HG02852 (cell line): ENCODE measurements at regions not wholly inside any gene's neighbourhood (a gene's known extent, or its start where the extent isn't known, plus 50 kb on each side); places are given as distances from the start of the nearest gene placed in this dataset.
A peak's percentile ranks its signal among the peaks of the same experiment; 100 is the strongest.

ENCODE experiments used
- ATAC-seq: cut with Tn5 transposase; IDR thresholded peaks from one replicate; pipeline ENCODE4 v1.9.1; 2021; ENCODE audit warnings: mild to moderate bottlenecking, moderate library complexity; ENCODE audit not compliant: unreplicated experiment

DNA sequence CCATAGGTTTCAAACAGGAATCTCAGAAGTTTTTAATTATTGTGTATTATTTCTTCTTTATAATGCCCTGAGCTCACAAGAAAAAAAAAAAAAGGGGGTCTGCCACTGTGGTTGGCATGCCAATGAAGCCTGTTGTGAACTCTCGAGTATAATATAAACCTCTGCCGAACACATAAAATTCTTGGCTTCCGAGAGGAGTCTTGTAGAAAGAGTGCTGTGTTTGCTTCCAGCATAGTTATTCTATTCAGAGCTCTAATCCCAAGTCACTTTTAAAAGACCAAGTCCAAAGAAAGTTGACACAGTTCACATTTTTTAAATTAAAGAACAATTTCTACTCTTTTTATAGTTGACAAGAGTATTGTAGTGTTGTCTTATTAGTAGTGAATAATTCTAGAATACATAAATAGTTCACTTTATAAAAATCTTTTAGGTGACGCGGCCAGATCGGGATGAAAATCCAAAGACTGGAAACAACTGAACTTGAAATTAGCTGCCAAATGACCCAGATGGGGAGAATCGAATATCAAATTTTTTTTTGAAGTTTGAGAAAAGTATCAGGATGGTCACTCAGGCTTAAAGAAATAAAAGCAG, 293.2 kb downstream of the DUSP10 start:
- no peak for ATAC-seq

DNA sequence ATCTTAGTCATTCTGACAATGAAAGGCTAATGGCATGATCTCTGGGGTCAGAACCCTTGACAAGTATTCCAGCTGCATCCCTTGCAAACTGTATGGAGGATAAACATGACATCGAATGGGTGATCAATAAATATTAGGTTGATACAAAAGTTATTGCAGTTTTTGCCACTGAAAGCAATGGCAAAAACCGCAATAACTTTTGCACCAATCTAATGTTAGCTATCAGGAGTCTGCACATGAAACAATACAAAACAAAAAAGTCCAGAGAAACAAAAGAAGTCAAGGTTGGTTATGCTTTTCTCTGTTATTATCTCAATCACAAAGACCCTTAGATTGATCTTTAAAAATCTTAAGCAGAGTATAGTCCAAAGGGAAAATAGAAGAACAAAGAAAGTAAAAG, 292.7 kb downstream of the DUSP10 start:
- no peak for ATAC-seq

DNA sequence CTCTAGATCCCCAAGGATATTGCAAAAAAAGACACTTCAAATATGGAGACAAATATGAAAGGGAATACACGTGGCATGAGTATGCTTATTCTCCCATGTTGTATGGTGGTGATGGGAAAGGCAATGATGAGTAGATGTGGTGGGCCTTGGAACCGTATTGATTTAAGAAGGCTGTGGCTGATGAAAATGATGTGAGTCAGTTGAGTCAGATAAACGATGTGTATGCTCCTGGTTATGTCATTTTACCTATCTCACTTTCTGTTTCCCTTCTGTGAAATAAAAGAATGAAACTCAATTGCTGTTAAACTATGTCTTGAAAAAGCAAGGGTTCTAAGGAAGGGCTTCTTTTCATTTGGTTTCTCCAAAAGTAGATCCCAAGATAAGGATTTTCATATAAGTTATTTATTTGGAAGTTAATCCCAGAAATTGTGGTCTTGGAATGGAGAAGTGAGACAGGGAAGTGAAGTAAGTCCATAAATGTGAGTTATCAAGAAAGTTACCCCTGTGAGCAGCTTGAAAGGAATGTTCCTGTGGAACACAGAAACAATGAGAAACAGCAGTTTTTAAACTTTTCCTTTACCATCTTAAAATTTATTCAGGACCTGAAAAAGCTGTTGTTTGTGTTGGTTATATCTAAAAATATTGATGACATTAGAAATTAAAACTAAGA, 292.0 kb downstream of the DUSP10 start:
- ATAC-seq, result no peak

DNA sequence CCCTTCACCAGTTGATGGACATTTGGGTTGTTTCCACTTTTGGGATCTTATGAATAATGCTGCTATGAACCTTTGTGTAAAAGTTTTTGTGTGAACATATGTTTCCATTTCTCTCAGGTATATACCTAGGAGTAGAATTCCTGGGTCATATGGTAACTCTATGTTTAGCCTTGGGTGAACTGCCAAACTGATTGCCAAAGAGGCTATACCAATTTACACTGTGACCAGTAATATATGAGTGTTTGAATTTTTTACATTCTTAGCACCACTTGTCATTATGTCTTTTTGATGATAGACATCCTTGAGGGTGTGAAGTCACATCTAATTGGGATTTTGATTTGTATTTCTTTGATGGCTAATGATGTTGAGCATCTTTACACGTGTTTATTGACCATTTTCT, 290.1 kb downstream of the DUSP10 start:
- no peak for ATAC-seq

DNA sequence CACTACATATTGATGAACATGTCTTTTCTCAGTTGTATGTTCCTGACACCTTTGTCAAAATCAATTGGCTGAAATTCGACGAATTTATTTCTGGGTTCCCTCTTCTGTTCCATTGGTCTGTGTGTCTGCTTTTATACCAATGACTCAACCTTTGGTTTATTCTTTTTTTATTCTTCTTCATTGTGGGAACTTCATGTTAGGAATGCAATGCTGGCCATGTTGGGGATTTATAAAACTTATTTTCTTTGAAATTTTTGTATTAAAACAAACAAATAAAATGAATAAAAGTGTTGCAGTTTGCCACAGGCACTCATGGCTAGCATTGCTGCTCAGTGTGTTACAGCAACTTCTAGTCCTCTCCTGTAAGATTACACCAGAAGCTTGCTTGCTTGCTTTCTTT, 287.8 kb downstream of the DUSP10 start:
- no peak for ATAC-seq

DNA sequence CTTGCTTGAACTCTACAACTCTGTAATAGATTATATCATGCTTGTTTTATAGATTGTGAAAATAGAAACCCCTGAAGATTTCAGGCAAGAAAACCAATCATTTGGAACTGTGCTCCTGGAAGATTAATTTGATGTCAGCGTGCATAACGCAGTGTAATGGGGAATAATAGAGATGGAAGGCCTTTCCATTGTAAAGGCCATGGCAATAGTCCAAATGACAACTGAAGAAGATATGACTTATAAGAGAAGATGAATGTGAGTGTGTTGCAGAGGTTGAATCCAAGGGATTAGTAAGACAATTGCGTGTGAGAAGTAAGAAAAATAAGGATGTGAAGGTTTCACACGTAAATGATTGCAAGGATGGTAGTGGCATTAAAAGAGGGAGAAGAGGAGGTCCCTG, 285.0 kb downstream of the DUSP10 start:
- ATAC-seq, result no peak

DNA sequence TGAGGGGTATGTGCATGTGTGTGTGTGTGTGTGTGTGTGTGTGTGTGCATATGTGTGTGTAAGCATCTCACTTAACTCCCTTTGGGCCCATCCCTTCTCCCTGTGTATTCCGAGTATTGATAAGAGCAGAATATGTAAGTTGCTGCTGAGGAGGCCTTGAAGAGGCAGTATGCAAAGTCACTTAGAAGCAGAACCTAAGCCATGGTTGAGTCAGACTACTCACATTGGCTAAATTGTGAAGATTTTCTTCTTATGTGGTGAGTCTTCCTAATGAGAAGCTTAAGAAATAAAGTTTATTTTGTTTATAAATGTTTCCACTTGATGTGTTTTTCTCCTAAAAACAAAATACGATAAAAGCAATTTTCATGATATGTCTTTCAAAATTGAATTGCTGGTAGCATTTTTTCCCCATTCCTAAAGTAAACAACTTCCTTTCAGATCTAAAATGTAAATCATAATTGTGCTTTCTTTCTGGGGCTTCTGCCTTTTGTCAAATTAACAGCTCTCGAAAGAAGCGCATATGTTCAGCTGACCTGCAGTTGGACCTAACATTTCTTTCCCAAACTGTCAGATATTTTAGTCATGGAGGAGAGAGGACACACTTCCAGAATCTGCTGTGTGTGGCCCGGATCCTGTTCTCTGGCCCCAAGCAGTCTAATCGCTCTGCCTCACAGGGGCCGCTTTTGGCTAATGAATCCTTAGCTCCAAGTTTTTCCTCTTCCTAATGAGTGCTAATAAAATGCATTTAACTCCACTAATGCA, 284.0 kb downstream of the DUSP10 start:
- ATAC-seq, result no peak

DNA sequence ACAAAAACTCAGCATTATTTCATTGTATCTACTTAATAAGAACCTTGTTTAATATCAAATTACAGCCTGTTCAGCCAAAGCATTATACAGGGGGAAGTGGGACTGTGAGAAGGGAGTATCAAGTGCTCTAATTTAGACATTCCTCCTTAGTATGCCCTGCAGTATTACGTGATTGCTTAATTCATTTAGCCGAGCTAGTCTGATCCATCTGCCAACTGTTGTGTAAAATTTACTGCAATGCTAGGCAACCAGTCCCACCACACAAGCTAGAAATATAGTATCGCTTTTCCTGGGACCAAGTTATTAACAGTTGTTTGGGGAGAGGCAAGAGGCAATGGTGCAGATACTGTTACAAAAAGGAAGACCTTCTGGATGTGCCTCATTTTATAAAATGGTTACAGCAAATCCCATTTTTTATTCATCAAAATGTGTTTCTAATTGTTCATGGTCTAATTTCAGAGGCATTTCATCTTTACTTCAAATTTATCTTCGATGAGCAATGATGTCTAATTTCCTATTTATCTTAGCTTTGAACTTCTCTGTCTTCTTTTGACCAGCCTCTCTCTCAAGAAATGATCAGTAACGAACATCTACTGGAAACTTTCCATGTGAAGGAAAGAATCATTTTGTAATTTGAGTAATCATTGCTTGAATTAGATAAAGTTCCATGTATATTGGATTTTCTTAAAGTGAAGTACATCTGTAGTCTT, 283.3 kb downstream of the DUSP10 start:
- no peak for ATAC-seq

DNA sequence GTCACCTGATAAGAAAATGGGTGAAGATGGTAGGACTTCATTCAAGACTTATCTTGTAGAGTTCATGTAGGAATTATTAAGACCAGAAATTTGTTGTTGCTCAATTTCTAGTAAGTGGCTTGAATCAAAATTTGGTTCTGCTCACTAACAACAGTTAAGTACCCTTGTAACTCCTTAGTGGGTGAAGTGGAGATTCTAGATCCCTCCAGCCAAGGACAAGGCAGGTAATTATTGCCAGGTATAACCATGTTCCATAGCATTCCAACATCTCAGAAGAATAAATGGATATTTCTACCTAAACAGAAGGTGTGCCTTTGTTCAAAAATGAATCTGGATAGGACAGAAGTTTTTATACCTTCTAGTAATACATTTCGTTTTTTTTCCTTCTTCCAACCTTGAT, 282.3 kb downstream of the DUSP10 start:
- no peak for ATAC-seq

DNA sequence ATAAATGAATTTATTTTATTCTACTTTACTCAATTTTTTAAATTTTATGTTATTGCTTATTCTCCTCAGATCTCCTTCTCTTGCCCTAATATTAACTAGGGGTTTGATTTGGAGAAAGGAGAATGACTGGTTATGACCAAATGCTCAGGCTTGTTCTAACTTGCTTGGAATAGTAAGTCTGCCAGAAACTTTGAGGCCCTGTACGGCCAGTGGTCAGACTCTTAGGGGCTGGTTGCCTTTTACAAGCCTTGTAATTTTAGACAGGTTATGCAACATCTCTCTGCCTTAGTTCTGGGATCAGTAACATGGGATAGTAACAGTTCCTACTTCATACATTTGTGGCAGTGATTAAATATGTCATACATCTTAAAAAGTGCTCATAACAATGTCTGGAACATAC, 279.5 kb downstream of the DUSP10 start:
- no peak for ATAC-seq

DNA sequence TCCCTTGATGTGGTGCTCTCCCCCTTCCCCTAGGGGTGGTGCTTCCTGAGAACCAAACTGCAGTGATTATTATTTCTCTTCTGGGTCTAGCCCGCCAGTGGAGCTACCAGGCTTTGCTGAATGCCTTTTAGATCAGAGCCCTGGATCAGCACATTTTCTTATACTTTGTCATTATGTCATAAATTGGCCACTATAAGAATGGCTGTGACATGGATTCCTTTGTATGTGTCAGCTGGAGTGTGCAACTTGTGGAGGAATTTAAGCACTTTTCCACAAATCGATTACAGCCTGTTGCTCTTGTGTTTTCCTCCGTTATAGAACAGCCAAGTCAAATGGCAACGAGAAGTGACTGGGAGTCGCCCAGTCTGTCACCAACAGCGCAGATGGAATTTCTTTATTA, 273.3 kb downstream of the DUSP10 start:
- no peak for ATAC-seq

DNA sequence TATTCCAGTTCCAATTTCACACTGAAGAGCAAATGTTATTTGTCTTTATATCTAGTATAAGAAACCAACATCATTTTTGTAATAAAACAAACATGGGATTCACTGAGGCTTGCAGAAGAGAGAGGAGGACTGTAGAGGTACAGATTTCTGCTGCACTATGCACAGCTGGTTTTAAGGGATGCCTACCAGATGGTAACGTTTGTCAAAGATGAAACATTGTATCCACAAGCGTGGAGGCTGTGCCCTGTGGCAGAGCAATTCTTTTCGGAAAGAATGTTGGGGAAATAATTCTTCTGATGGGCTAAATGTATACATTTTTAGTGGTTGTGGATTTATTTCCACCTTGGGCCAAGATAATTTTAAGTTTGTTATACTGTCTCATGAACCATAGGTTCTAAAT, 272.4 kb downstream of the DUSP10 start:
- ATAC-seq, result no peak

DNA sequence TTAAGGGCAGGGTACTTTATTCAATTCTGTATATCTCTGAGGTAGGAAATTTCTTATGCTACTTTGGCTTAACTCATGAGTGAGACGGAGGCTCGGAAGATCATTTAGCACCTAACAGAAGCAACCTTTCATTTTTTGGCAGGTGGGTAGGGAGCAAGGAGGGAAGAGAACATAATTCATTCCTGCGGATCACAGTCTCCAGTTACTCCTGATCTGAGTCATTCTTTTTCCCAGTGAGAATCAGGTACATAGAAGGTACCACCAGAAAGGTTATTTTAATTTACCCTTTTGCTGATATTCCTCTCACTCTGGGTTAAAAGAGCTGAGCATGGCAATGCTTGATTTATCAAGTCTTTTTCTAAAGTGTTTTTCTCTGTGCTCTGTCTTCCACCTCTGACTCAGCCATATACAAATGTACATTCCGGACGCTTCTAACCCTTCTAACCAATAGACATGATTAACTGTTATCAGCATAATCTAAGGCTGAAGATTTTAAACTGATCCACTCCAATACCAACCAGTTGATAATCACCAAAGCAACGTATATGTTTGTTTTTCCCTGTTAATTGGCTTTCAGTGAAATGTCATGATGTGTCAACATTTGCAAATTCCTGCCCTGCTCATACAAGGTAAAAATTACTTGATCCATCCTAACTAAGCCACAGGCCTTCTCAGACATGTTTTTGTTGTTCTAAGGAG, 271.7 kb downstream of the DUSP10 start:
- ATAC-seq, result no peak

DNA sequence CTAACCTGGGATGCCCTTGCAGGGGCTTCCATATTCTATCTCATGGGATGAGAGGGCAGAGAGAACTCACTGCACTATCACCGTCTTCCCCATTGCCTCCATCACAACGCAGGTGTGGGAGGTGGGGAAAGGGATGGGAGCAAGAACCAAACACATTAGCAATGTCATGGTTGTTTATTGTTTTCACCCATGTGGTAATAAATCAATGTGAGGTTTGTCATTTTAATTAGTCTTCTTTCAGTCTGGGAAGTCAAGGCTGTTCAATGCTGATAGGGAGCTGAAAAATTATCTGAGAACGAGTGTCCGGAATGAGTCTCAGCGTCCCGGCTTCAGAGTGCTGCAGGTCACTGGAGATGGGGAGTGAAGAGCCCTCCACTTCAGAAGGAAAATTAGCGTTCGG, 268.5 kb downstream of the DUSP10 start:
- ATAC-seq, result no peak

DNA sequence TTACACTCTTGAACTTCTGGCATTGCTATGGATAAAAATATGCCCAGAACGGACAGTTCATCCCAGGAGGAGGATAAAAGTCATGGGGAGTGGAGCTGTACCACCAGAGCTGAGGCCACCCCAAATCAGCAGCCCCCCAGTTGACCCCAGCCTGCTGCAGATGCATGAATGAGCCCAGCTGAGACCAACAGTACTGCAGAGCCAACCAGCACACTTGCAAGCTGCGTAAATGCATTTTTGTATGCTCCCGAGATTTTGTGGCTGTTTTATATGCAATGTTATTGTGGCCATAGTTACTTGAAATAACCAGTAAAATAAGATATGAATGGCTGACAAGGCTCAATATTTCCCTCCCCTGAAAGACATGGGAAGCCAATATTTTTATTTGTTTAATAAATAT, 264.6 kb downstream of the DUSP10 start:
- ATAC-seq, result no peak

DNA sequence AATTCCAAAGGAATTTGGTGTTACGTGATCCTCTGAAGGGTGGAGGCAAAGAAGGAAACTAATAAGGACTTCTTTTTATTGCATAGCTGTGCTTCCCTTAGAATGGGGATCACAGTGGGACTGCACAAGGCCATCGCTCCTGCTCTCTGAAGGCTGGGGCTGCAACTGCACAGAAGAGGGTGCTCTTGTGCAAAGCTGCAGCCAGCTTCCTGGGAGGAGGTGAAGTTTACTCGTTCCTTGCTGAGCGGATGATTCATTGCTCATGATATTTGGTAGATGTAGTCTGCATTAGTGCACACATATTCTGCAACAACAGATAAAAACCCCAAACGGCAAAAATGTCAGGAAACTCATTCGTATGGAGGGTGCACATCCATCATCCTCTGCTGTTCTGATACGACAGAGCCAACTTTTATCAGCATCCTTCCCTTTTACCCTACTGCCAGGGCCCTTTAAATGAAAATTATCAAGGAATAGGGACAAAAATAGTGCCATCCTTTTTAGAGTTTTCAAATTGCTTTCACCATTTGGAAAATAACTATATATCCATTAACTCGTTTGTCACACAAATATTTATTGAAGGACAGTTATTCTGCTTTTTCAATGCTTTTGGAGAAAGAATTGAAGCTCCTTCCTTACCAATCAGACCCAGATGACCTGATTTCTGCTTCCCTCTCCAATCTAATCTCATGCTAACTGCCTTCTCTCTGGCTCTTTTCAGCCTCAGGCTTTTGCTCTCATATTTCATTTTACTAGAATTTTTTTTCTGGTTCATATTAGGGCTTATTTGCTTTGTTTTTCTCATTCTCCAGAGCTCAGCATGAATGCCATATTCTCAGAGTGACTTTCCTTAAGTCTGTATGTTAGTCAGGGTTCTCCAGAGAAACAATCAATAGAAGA, 263.6 kb downstream of the DUSP10 start:
- peak; percentile 91 for ATAC-seq

DNA sequence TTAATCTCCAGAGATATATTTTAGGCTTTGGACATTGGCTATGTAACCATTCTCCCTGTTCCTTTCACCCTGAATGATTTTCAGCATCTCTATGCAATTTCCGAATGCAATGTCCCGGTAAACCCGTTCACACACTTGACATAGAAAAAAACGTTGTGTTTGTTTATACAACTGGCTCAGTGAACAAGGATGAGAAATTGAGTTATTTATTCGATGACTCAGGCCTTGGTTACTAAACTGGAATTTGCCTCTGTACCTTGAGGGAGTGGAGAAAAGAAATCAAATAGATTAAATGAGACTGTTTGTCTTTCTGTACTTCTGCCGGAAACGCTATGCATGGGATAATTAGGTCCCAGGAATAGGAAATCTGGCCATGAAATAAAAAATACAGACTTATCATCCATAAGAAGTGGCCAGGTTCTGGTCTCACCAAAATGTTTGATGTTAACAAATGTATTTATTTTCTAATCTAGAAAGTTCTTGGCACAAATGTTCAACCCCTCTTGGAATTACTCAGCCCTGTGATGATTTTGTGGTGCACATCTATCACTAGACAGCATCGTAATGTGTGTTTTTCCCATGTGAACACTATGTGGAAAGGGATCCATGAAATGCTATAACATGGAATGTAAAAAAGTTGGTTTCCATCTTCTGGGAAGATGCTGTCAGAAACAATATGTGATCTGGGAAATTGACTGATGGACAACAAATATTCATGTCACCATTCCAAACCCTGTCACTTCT, 253.9 kb downstream of the DUSP10 start:
- no peak for ATAC-seq

DNA sequence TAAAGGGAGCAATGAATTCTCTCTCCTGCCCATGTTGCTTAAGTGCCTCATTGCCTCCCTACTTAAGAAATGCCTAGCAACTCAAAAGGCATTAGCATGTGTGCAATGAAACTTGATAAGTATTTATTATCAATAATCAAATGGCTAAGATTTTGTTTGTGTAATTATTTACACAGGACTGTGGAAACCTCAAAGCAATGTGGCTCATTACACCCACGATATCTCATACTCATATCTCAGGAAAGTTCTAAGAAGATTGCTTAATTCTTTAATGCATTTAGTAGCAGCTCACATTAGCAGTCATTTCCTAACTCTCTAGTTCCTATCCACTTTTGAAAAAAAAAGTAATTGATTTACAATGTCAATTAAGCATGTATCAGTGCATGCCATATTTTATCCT, 253.3 kb downstream of the DUSP10 start:
- no peak for ATAC-seq

DNA sequence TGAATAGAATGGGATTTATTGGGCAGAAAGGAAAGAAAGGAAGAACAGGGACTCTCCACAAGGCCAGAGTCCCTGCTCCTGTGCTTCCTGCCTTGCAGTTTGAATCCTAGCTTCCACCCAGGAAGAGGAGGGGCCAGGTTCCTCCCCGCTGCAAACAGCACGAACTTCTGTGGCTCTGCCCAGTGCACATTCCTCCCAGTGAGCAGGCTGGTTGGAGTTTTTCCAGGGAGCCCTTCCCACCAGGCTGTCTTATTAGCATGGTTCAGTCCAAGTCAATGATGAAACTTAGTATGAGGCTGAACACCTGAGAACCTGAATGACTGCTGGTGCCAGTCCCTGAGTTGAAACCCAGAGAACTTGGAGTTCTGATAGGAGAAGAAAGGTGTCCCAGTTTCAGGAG, 247.2 kb downstream of the DUSP10 start:
- ATAC-seq, result no peak
